ENCODE measurements at regions not wholly inside any gene's neighbourhood (a gene's known extent, or its start where the extent isn't known, plus 50 kb on each side); places are given as distances from the start of the nearest gene placed in this dataset.
"Not testable (repeated sequence)": the region's sequence is repeated elsewhere in the genome, so short reads cannot be mapped to it uniquely, and the experiment has no call there.

GRCh38 chr1:173344034-173344743 lies 132.9 kb upstream of the PRDX6 start:
- ATAC-seq = no peak

- ATAC-seq = no peak
Measured at GRCh38 chr1:173347282-173347818, 129.8 kb upstream of the PRDX6 start.

- ATAC-seq = not testable (repeated sequence)
Measured at GRCh38 chr1:173352635-173353034, 124.5 kb upstream of the PRDX6 start.

GRCh38 chr1:173353350-173353749 lies 123.8 kb upstream of the PRDX6 start:
- no peak for ATAC-seq

GRCh38 chr1:173354937-173355280 lies 122.2 kb upstream of the PRDX6 start:
- no peak for ATAC-seq

GRCh38 chr1:173355281-173356031 lies 121.7 kb upstream of the PRDX6 start:
- peak in 1 of 2 donors; percentile 36 for ATAC-seq

- no peak for ATAC-seq
Measured at GRCh38 chr1:173356191-173356762, 120.9 kb upstream of the PRDX6 start.

- ATAC-seq = no peak
Measured at GRCh38 chr1:173360487-173361063, 116.6 kb upstream of the PRDX6 start.

- no peak for ATAC-seq
Measured at GRCh38 chr1:173362543-173362942, 114.6 kb upstream of the PRDX6 start.

GRCh38 chr1:173364827-173365226 lies 112.3 kb upstream of the PRDX6 start:
- ATAC-seq = no peak

- no peak for ATAC-seq
Measured at GRCh38 chr1:173365341-173365740, 111.8 kb upstream of the PRDX6 start.

GRCh38 chr1:173367136-173367535 lies 110.0 kb upstream of the PRDX6 start:
- no peak for ATAC-seq

GRCh38 chr1:173370586-173370985 lies 106.5 kb upstream of the PRDX6 start:
- ATAC-seq = not testable (repeated sequence)

GRCh38 chr1:173376065-173376464 lies 101.1 kb upstream of the PRDX6 start:
- not testable (repeated sequence) for ATAC-seq

GRCh38 chr1:173377266-173377665 lies 99.9 kb upstream of the PRDX6 start:
- ATAC-seq = no peak

GRCh38 chr1:173383351-173383750 lies 93.8 kb upstream of the PRDX6 start:
- no peak for ATAC-seq

- ATAC-seq = no peak
Measured at GRCh38 chr1:173388352-173388751, 88.8 kb upstream of the PRDX6 start.

GRCh38 chr1:173392895-173393658 lies 84.1 kb upstream of the PRDX6 start:
- no peak for ATAC-seq

- no peak for ATAC-seq
Measured at GRCh38 chr1:173393659-173394000, 83.5 kb upstream of the PRDX6 start.

GRCh38 chr1:173394813-173395212 lies 82.3 kb upstream of the PRDX6 start:
- not testable (repeated sequence) for ATAC-seq

- ATAC-seq = no peak
Measured at GRCh38 chr1:173395762-173396161, 81.4 kb upstream of the PRDX6 start.

GRCh38 chr1:173400387-173400995 lies 76.6 kb upstream of the PRDX6 start:
- ATAC-seq = no peak

All from activated CD4-positive, CD25-positive, alpha-beta regulatory T cell treated with anti-CD3 and anti-CD28 coated beads, Interleukin-2, amount 50 U/mL, for 24 hours (primary cell).